ENCODE measurements at regions not wholly inside any gene's neighbourhood (a gene's known extent, or its start where the extent isn't known, plus 50 kb on each side); places are given as distances from the start of the nearest gene placed in this dataset.
A peak's percentile ranks its signal among the peaks of the same experiment; 100 is the strongest.

DNA sequence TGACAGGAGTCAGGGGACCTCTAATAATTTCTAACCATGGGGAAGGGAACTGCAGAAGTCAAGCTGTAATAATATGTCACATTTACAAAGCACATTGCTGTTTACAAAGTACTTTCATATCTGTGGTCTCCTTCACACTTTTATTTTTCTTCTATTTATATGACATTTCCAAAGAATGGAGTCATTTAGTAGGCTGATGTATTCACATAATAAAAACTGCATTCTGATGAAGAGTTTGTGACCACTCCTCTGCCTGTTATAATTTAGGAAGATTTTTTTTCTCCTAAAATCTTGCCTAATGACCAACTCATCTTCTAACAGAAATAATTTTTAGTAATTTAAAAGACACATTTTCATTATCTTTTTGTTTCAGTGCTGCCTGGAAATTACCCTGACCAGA lies 272.2 kb upstream of the VEPH1 start:
- no peak for DNase-seq (ENCODE audit: low read depth, low spot score)
- TF ChIP-seq, protein P1, sequence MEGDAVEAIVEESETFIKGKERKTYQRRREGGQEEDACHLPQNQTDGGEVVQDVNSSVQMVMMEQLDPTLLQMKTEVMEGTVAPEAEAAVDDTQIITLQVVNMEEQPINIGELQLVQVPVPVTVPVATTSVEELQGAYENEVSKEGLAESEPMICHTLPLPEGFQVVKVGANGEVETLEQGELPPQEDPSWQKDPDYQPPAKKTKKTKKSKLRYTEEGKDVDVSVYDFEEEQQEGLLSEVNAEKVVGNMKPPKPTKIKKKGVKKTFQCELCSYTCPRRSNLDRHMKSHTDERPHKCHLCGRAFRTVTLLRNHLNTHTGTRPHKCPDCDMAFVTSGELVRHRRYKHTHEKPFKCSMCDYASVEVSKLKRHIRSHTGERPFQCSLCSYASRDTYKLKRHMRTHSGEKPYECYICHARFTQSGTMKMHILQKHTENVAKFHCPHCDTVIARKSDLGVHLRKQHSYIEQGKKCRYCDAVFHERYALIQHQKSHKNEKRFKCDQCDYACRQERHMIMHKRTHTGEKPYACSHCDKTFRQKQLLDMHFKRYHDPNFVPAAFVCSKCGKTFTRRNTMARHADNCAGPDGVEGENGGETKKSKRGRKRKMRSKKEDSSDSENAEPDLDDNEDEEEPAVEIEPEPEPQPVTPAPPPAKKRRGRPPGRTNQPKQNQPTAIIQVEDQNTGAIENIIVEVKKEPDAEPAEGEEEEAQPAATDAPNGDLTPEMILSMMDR (IDR thresholded peaks at IDR 0.05; ENCODE audit: insufficient read depth, low read length, missing control alignments), result no peak
- ChIA-PET CTCF (interaction anchor here (4.5 kb wide), 1 partner anchor 9 kb away, joined by 16 read pairs; no protein-coding TSS in a partner anchor), POLR2A (no interaction called here)
- H3K4me3 ChIP-seq (ENCODE audit: low read depth, low read length), result no peak overlapping the region

DNA sequence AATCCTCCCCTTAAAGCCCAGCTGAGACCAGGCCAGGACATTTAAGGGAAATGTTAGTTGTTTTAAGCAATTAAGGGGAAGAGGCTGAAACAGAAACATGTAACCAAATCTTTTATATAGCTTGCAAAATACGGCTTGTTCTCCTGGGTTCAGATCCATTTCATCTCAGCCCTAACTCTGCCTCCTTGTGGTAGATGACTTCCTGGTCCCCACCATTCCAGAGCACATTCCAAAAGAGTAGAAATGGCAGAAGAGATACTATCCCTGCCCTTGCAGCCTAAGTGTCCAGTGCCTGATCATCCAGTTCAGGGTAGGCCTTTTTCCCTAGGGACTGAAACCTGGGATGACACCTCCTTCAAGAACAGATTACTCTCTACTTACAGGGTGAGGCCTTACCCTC lies 266.2 kb upstream of the VEPH1 start:
- no peak overlapping the region for H3K4me3 ChIP-seq (ENCODE audit: low read depth, low read length)
- no peak for DNase-seq (ENCODE audit: low read depth, low spot score)
- ChIA-PET CTCF (interaction anchor here (1.1 kb wide), 1 partner anchor 16 kb away, joined by 3 read pairs; no protein-coding TSS in a partner anchor), POLR2A (no interaction called here)
- TF ChIP-seq, protein P1 (IDR thresholded peaks at IDR 0.05; ENCODE audit: insufficient read depth, low read length, missing control alignments), result no peak

DNA sequence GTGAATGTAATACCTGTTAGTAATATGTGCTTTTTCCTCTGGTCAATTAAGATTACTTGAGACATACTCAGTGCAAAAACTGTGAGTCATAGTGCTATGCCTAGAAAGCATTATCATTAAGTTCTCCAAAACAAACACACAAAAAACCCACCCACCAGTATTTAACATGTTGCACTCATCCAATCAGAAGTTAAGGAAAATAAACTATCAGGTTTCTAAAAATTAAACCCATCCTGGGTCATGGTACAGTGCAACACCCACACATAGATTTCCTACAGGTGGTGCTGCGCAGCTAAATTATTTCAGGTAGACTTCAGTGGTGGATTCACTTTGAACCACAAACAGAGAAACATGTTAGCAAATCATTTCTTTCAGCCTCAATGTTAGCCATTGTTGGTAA lies 264.4 kb upstream of the VEPH1 start:
- TF ChIP-seq, protein P1 (IDR thresholded peaks at IDR 0.05; ENCODE audit: insufficient read depth, low read length, missing control alignments), result no peak
- H3K4me3 ChIP-seq (ENCODE audit: low read depth, low read length), result no peak overlapping the region
- POLR2A ChIA-PET, result no interaction called here
- CTCF ChIA-PET, result interaction anchor here (0.8 kb wide), 1 partner anchor 17 kb away, joined by 3 read pairs; no protein-coding TSS in a partner anchor
- DNase-seq (ENCODE audit: low read depth, low spot score), result no peak

GRCh38 chr3:157763644-157764043 lies 260.4 kb upstream of the VEPH1 start:
- ChIA-PET POLR2A (no interaction called here), CTCF (no interaction called here)
- TF ChIP-seq, protein P1 (IDR thresholded peaks at IDR 0.05; ENCODE audit: insufficient read depth, low read length, missing control alignments), result no peak
- DNase-seq (ENCODE audit: low read depth, low spot score), result no peak
- H3K4me3 ChIP-seq (ENCODE audit: low read depth, low read length), result no peak overlapping the region

DNA sequence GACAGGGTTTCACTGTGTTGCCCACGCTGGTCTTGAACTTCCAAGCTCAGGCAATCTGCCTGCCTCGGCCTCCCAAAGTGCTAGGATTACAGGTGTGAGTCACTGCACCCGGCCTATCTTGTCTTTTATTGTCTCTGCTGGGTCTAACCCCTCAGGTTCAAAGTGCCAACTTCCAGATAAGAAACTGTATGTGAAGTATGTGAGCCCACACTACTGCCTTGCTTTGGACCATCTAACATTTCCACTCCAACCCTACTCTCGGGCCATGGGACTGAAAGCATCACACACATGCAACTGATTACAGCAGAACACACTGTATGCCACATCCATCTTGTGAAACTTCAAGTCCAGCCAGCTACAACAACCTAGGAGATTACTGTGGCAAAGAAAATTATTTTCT lies 256.1 kb upstream of the VEPH1 start:
- ChIA-PET CTCF (no interaction called here), POLR2A (no interaction called here)
- TF ChIP-seq, protein P1 (IDR thresholded peaks at IDR 0.05; ENCODE audit: insufficient read depth, low read length, missing control alignments), result no peak

DNA sequence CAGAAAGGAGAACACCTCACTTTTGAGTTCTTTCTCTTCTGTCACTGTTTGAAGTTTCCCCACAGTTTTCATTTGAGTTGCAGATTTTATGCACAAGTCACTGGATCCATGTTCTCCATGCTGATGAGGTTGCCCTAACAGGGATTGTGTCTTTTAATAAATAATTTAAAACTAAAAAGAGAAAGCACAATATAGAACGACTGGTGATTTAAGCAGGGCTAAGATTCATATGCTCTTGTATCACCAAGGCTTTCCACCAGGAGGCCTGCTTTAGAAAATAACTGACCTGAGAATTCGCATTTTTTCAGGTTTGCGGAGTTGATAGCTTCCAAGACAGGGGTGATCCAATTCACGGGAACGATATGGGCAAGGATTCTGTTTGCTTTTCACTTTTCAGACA lies 252.0 kb upstream of the VEPH1 start:
- DNase-seq (ENCODE audit: low read depth, low spot score), result no peak
- ChIA-PET POLR2A (no interaction called here), CTCF (no interaction called here)
- no peak overlapping the region for H3K4me3 ChIP-seq (ENCODE audit: low read depth, low read length)
- TF ChIP-seq, protein P1 (IDR thresholded peaks at IDR 0.05; ENCODE audit: insufficient read depth, low read length, missing control alignments), result peak; percentile 16

More for the DNA sequence above, 256.1 kb upstream of the VEPH1 start:
- no peak for DNase-seq (ENCODE audit: low read depth, low spot score)
- H3K4me3 ChIP-seq (ENCODE audit: low read depth, low read length), result no peak overlapping the region

All from AG04449 (cell line).